HG03575 (cell line): ENCODE measurements at regions not wholly inside any gene's neighbourhood (a gene's known extent, or its start where the extent isn't known, plus 50 kb on each side); places are given as distances from the start of the nearest gene placed in this dataset.

Experiments used
- ATAC-seq: cut with Tn5 transposase; IDR thresholded peaks from one replicate; pipeline ENCODE4 v1.9.1; 2021; ENCODE audit not compliant: unreplicated experiment, insufficient number of reproducible peaks, low FRiP score; ENCODE audit errors: extremely low read depth

DNA sequence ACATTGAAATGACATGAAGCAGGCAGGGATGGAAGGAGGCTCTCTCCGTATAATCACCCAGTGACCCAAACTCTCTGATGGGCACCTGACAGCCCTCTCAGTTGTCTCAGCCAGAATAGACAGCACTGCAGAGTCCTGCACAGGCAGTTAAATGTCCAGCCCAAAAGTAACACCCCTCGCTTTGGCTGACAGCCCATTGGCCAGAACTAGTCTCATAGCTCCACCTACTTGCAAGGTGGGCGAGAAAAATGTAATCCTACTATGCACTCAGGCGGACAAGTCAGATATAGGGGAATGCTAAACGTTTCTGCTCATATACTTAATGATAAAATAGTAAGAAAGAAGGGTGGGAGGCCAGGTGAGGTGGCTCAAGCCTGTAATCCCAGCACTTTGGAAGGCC, 393.5 kb upstream of the JARID2 start:
- ATAC-seq: no peak

DNA sequence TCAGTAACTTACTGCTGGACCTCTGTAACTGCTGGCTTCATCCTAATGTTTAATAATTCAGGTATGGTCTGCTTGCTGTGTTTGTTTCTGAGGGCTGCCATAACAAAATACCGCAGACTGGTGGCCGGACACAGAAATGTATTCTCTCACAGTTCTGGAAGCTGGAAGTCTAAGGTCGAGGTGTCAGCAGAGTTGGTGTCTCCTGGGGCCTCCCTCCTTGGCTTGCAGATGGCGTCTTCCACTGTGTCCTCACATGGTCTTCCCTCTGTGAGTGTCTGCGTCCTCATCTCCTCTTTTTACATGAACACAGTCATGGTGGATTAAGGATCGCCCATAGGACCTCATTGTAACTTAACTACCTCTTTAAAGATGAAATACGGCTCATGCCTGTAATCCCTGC, 389.7 kb upstream of the JARID2 start:
- ATAC-seq: no peak

DNA sequence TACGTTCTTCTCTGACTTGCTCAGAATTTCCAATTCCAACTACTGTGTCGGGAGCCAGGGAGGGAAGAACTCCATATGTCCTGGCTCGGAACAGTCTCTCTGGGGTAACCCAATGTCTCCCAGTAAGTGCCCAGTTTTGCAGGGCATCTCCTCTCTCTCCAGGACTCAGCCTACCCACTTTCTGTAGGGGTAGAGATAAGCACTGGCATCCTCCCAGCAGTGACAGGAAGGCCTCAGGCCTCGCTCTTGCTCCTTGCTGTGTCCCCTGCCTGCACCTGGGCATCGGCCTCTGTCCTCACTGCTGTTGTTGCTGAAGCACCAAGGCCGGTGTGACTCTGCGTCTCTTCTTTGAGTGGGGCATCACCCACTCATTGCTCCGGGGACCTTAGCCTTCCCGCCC, 388.9 kb upstream of the JARID2 start:
- no peak for ATAC-seq

DNA sequence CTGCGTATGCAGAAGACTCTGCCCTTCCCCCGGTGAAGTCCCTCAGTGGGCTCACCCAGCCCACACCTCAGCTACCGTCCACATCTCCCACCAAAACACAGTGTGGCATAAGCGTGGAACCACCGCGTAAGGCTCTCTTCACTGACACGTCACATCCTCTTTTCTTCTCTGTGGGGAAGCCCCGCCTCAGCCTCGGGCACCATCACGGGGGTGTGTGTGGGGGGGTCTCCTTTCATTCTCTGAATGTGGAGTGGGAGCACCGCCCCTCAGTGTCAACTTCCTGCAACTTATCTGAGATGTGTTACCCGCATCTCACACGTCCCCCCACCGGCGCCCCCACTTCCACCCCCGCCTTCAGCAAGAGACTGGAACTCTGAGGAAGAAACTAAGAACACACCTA, 388.4 kb upstream of the JARID2 start:
- no peak for ATAC-seq

DNA sequence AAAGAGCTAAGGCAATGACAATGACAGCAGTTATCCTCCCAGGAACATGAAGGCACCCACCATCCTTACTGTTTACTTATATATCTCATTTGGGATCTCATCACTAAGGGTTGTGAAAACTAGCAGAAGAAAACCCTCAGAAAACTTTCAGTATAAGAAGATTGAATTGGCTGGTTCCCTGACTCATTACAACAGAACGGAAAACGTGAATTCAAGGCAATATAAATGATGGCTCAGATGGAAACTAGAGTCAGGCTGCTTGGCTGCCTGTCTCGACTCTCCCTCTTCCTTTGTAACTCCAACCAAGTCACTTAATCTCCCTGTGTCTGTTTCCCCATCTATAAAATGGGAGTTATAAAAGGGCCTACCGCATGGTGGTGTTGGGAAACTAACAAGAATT, 387.1 kb upstream of the JARID2 start:
- ATAC-seq: no peak

DNA sequence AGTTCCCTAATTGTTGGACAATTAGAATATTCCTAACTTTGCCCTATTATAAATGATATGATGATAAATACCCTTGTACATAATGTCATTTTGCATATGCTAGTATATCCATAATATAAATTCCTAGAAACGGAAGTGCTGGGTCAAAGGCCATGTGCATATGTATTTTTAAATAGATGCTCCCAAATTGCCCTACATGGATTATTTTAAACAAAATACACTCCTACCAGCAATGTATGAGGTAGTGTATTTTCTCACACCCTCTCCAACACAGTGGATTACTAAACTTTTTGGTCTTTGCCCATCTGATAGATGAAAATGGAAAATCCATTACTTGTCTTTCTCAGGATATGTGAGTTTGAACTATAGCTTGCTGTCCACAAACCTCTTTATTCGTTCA, 385.1 kb upstream of the JARID2 start:
- no peak for ATAC-seq

DNA sequence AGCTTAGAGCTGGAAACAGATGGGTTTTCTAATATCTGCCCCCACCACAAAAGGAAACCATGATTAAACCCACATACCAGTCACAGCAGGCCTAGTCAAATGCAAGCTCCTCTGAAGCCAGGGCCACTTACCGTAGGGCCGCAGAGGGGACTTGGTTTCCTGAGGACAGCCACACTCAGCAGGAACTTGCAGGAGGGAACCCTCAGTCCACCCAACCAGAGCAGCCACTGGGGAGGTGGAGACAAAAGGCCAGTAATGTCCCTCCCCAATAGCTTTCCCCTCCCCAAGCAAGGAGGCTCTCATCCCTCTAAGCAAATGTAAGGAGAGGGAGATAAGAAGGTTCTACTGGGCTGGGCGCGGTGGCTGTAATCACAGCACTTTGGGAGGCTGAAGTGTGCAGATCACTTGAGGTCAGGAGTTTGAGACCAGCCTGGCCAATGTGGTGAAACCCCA, 384.4 kb upstream of the JARID2 start:
- no peak for ATAC-seq

DNA sequence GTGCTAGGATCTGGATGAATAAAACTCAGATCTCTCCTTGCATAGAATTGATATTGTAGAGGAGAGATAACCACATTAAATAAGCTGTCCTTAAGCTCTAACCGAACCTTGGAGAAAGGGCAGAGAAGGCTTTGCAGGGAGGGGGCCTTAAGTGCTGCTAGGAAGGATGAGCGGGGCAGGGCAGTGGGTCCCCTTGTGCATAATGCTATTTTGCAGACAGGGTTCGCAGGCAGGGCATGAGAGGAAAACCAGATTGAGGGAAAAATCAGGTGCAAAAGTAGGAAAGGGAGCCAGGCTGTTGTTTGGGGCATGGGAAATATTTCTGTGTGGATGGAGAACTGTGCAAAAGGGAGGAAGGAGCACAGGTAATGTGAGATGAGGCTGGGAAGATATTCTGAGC, 383.0 kb upstream of the JARID2 start:
- no peak for ATAC-seq

DNA sequence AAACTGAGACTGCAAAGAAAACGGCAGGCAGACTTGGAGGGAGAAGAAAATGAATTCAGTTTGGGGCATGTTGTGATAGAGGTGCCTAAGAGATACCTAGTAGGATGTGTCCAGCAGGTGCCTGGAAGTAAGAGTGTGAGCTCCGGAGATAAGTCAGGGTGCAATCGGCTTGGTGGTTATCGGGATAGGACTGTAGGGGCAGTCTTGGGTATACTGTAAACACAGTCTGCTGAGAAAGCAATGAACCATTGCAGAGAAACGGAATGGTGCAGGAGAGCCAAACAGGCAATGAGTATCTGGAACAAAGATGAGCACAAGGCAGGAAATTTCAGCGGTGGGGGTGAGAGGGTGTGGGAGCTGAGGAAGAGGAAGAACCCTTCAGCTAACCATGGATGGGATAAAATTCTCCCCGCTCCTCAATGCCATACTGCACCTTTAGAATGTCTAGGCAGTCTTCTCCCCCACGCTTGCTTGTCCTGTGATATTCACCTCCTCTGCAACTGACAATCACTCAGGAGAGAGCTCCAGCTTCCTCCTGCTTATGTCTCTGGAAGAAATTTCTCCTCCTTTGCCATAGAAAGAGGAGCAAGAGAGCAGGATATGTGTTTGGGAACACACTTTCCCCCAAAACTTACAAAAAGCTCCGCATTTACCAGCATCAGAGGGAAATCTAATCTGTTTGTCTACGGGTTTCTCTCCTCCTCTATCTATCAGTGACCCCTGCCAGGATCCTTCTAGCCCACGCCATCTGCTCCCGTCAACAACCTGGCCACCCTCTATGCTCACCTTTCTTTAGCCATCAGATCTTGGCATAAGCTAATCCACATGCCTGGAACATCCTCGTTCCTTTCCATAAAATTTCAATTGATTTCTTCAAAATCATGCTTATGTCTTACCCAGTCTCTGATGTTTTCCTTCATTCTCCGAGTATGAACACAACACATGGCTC, 381.7 kb upstream of the JARID2 start:
- no peak for ATAC-seq

DNA sequence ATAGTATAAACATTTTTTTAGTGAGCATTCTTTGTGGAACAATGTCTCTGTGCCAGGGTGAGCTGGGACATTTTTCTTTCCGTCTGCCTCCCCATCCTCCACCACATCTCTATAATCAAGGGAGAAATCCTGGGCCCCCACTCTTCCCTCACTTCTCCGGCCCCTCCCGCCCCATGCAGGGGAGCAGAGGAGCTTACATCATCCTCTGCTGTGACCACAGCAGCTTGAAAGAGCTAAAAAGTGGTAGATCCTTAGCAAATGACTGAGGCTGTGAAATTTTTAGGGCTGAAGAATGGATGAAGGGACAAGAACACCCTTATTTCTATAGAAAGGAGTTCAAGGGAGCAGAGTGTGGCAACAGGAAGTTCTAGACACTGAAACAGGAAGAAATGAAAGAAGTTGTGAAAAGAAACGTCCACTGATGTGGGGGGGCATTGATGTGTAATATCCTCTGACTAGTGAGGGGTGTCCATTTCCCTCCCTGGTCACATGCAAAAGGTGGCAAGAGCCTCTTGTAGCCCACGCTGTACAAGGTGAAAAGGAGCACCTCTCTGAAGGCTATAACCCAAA, 380.3 kb upstream of the JARID2 start:
- no peak for ATAC-seq

DNA sequence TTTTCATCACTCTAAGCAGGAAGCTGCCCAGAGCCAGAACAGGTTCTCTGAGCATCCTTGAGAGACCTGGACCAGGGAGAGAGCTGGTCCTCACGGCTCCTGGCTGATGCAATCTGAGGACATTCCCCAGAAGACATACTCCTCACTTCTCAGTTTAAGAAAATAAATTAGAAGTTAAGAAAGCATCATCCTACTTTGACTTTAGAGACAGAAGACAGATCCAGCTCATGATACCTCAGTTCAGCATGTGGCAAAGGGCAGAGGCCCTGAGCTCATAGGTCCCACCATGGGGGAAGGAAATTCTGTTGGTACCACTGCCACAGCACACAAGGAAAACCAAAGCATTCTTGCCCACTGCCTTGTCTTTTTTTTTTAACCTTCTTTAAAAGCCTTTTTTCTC, 378.1 kb upstream of the JARID2 start:
- ATAC-seq: no peak

DNA sequence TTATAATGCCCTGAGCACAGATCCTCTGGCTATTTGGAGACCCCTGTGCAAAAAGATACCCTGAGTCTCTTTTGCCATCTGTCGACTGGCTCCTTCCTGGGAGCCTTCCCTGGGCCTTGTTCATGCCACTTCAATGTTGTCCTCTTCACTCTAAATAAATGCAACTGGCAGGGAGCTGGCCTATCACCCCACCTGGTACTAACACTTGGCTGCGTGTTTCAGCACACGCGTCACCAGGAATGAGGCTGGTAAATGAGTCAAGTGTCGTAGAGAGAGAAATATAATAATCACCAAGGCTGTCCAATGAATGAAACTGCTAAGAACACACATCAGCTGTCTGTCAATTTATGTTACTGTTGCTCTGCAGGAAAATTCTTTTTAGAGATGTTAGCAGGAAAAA, 374.6 kb upstream of the JARID2 start:
- ATAC-seq: no peak

DNA sequence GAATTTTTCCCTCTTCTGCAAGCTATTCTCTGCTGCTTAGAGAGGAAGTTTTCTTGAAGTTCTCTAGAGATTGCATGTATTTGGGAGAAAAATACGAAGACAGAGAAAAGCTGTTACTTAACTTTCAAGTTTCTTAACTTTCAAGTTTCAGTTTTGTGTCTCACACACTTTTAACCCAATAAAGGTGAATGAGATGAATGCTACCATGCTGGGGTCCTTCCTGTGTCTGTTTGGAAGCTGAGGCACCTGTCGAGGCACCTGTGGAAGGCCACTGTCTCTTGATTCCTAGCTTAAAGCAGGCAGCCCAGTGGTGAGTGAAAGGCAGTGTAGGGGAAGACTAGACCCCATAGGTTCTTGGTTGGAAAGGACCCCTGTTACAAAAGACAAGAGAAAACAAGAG, 372.8 kb upstream of the JARID2 start:
- no peak for ATAC-seq

DNA sequence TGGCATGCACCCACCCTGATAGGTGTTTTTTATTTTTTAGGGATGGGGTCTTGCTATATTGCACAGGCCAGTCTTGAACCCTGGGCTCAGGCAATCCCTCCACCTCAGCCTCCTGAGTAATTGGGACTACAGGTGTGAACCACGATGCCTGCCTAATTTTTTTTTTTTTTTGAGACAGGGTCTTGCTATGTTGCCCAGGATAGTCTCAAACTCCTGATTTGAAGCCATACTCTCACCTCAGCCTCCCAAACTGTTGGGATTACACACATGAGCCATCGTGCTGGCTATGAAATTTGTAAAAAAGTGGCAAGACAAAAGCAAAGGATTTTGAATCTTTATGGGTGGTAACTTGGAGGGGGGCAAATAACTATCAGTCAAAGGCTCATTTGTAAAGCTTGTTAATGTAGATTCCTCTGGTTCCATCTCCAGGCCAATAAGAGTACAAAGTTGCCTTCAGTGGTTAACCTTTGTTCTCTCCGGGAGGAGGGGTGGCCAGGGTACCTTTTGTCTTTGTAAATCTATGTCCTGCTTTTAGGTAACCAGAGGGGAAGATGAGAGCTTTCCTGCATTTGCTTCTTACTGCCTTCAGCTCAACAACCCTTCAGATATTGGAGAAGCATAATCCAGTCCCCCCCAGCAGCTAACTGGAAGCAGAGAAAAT, 372.0 kb upstream of the JARID2 start:
- ATAC-seq: no peak

DNA sequence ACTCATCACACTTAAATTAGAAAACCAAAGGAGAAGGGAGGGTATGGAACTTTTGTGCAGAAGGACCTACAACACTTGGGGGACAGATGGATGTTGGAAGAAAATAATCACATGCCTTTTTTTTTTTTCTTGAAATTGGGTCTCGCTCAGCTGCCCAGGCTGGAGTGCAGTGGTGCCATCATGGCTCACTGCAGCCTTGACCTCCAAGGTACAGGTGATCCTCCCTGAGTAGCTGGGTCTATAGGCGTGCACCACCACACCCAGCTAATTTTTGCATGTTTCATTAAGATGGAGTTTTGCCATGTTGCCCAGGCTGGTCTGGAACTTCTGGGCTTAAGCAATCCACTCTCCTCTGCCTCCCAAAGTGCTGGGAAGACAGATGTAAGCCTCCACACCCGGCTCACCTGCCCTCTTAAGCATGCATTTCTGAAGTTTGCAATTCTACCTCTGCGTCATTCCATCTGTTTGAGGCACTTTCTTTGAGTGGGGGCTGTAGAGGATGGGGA, 370.8 kb upstream of the JARID2 start:
- ATAC-seq: no peak

DNA sequence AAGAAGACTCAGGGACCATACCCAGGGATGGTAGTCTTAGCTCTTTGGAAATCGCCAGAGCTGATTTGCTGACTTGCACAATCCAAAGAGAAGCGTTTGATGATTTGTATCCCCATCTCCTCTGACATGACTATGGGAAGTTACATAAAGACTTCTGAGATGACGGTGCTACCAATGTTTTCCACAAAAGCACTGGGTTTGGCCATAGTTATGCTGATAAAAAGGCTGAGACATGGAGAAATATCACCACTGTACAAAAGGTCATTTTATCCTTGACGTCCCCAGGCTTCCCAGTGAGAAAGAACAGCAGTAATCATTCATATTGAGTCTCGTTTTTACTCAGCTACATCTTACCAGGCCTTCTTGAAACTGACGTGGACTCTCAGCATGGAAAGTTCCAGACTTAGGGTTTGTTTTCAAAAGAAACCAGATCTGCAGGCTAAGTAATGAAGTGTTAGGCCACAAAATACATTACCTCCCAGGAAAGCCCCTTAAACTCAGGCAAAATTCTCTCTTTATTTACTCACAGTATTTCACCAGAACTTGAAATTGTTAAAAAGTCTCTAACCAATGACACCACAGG, 370.3 kb upstream of the JARID2 start:
- peak; percentile 44 for ATAC-seq

DNA sequence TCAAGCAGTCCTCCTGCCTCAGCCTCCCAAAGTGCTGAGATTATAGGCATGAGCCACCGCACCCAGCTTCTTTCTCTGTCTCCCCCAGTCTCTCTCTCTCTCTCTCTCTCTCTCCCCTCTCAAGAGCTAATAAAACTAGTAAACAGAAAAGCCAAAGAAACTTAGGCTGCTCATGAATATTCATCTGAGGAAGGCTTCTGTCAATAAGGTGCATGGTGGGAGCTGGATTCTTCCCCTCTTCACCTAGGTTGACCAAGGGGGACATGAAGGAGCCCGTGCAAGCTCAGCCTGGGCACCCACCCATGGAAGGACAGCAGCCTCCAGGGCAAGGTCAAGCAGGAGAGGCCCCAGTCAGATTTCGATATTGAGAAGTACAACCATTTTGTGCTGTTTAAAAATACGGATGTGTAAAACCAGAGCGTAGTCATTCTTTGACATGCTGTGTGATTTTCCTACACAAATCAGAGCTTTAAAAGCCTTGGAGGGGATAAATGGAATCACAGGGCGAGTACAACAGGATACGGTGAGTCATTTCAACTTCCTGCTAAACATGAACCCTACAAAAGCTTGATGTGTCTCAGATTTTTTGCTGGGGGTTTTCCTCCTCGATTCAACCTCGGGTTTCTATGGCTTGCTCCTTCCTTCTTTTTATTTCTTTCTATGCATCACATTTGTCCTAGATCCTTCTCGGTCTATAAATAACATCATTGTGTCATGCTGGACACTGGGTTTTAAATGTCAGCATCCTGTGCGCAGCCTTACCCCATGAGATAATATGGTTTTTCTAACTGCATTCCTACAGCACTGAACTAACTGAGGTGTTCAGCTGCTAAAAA, 368.9 kb upstream of the JARID2 start:
- ATAC-seq: no peak

DNA sequence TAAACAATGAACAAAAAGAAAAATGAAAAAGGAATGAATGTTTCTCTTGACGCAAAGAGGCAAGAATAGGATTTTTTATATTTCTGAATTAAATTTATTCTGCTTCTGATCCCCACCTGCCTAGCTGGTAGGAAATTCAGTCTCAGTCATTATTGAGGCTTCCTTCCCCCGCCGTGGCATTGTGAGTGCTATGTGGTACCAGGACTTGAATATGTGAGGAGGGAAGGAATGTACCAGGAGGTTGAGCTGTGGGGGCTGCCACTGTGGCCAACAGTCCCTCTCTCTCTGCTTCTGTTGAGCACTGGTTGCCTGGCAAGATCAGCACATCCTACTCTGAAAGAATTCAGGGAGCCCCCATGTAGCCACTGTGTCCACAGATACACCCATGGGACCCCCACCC, 368.1 kb upstream of the JARID2 start:
- ATAC-seq: no peak

DNA sequence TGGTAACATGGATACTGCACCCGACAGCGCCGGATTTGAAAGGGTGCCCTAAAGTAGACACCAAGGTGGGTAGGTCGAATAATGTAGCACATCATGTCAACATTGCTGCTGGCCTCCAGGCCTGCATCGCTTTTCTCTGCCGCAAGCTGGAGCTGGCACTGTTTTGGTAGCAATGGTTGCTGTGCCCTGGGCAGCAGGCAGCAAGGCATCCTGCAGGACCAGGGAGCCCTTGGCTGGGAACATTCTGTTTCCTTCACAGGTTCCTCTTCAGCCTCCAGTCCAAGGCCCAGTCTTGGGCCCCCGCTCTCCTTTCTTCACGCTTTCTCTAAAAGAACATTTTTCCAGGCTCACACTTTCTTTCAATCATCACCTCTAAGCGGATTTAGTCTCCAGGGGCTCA, 365.8 kb upstream of the JARID2 start:
- ATAC-seq: no peak
